Glutamatergic neuron (in vitro differentiated cells): ENCODE measurements at regions not wholly inside any gene's neighbourhood (a gene's known extent, or its start where the extent isn't known, plus 50 kb on each side); places are given as distances from the start of the nearest gene placed in this dataset.
A peak's percentile ranks its signal among the peaks of the same experiment; 100 is the strongest.

Experiments used
- DNase-seq: peaks from one replicate; pipeline ENCODE4 v3.0.0; 2022
- H3K27ac Mint-ChIP-seq: one replicate; pipeline ENCODE4 v1.8.0; 2020; ENCODE audit warnings: mild to moderate bottlenecking, mixed read lengths, inconsistent platforms; ENCODE audit not compliant: unreplicated experiment
- H3K27me3 Mint-ChIP-seq: one replicate; pipeline ENCODE4 v1.8.0; 2020; ENCODE audit warnings: mild to moderate bottlenecking, moderate library complexity, mixed read lengths, inconsistent platforms; ENCODE audit not compliant: unreplicated experiment
- H3K36me3 Mint-ChIP-seq: one replicate; pipeline ENCODE4 v1.8.0; 2020; ENCODE audit warnings: mild to moderate bottlenecking, mixed read lengths, inconsistent platforms; ENCODE audit not compliant: unreplicated experiment
- H3K4me1 Mint-ChIP-seq: one replicate; pipeline ENCODE4 v1.8.0; 2020; ENCODE audit warnings: mild to moderate bottlenecking, low read depth, mixed read lengths, inconsistent platforms; ENCODE audit not compliant: unreplicated experiment
- H3K4me3 Mint-ChIP-seq: one replicate; pipeline ENCODE4 v1.8.0; 2020; ENCODE audit warnings: mild to moderate bottlenecking, mixed read lengths, inconsistent platforms; ENCODE audit not compliant: unreplicated experiment
- H3K9me3 Mint-ChIP-seq: one replicate; pipeline ENCODE4 v1.8.0; 2020; ENCODE audit warnings: mild to moderate bottlenecking, moderate library complexity, mixed read lengths, inconsistent platforms; ENCODE audit not compliant: unreplicated experiment
- TF ChIP-seq, protein P1 (sequence below): fragments of 200-600 bp; sonication (generic); IDR thresholded peaks from one replicate; pipeline ENCODE4 v1.5.0; 2021; ENCODE audit not compliant: partially characterized antibody, unreplicated experiment

GRCh38 chr11:38411149-38411548, 1813.1 kb upstream of the RAG2 start:
- Mint-ChIP-seq H3K36me3 (no peaks in the 10 kb centered on the region), H3K4me1 (peaks cover 7% of the 10 kb centered on the region), H3K4me3 (no peak overlapping the region), H3K27ac (no peak overlapping the region), H3K9me3 (no peaks in the 10 kb centered on the region), H3K27me3 (peaks cover 3% of the 10 kb centered on the region)
- TF ChIP-seq, protein P1, sequence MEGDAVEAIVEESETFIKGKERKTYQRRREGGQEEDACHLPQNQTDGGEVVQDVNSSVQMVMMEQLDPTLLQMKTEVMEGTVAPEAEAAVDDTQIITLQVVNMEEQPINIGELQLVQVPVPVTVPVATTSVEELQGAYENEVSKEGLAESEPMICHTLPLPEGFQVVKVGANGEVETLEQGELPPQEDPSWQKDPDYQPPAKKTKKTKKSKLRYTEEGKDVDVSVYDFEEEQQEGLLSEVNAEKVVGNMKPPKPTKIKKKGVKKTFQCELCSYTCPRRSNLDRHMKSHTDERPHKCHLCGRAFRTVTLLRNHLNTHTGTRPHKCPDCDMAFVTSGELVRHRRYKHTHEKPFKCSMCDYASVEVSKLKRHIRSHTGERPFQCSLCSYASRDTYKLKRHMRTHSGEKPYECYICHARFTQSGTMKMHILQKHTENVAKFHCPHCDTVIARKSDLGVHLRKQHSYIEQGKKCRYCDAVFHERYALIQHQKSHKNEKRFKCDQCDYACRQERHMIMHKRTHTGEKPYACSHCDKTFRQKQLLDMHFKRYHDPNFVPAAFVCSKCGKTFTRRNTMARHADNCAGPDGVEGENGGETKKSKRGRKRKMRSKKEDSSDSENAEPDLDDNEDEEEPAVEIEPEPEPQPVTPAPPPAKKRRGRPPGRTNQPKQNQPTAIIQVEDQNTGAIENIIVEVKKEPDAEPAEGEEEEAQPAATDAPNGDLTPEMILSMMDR: peak; percentile 64
- DNase-seq: peak; percentile 30

- Mint-ChIP-seq H3K27ac (no peak overlapping the region), H3K9me3 (peaks cover 2% of the 10 kb centered on the region), H3K4me3 (no peak overlapping the region), H3K4me1 (no peaks in the 10 kb centered on the region), H3K27me3 (no peaks in the 10 kb centered on the region), H3K36me3 (no peaks in the 10 kb centered on the region)
- no peak for DNase-seq
- TF ChIP-seq, protein P1: no peak
Observed at GRCh38 chr11:38402063-38402462, 1804.0 kb upstream of the RAG2 start.

DNA sequence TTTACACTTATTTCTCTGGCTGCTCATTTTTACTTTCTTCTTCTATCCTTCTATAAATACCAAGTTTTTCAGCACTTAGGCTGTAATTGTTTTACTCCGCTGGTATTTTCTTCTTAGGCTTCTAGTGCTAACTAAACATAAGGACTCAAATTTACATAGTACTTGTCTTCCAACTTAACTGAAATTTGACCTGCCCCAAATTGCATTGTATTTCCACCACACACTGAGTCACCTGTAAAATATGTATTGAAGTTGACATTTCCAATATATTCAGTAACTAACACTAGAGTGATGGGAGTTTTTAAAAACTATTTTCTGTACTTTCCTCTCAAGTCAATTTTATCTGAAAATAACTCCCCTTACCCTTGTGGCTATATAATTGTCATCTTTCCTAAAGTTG, 1794.1 kb upstream of the RAG2 start:
- H3K4me3 Mint-ChIP-seq: no peak overlapping the region
- TF ChIP-seq, protein P1: no peak
- H3K36me3 Mint-ChIP-seq: no peaks in the 10 kb centered on the region
- no peaks in the 10 kb centered on the region for H3K4me1 Mint-ChIP-seq
- no peaks in the 10 kb centered on the region for H3K9me3 Mint-ChIP-seq
- H3K27me3 Mint-ChIP-seq: peaks cover 3% of the 10 kb centered on the region
- no peak for DNase-seq
- no peak overlapping the region for H3K27ac Mint-ChIP-seq

- TF ChIP-seq, protein P1: no peak
- DNase-seq: no peak
- Mint-ChIP-seq H3K4me3 (no peak overlapping the region), H3K27ac (no peak overlapping the region), H3K4me1 (no peaks in the 10 kb centered on the region), H3K9me3 (no peaks in the 10 kb centered on the region), H3K36me3 (no peaks in the 10 kb centered on the region), H3K27me3 (no peaks in the 10 kb centered on the region)
Observed at GRCh38 chr11:38384568-38384967, 1786.5 kb upstream of the RAG2 start.

DNA sequence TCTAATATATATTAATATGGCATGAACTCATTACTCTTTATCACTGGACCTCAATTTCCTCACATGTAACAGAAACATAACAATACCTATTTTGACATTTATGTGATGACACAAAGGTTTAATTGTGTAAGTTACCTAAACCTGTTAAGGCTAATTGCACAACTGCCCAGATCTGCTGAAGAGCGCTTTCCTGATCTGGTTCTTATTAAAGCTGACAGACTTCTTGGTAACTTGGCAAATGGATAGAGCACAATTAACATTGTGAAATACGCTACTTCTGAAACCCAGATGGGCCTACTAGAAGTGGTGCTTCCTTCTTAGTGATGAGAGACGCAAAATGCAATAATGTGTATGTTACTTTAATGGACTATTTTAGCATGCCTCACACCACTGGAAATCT, 1767.2 kb upstream of the RAG2 start:
- TF ChIP-seq, protein P1: no peak
- H3K9me3 Mint-ChIP-seq: no peaks in the 10 kb centered on the region
- no peak for DNase-seq
- H3K36me3 Mint-ChIP-seq: no peaks in the 10 kb centered on the region
- no peak overlapping the region for H3K4me3 Mint-ChIP-seq
- no peaks in the 10 kb centered on the region for H3K4me1 Mint-ChIP-seq
- no peaks in the 10 kb centered on the region for H3K27me3 Mint-ChIP-seq
- H3K27ac Mint-ChIP-seq: no peak overlapping the region
